H9 (cell line): ENCODE measurements at regions not wholly inside any gene's neighbourhood (a gene's known extent, or its start where the extent isn't known, plus 50 kb on each side); places are given as distances from the start of the nearest gene placed in this dataset.

Experiments used
- DNase-seq: peaks from one replicate; pipeline ENCODE4 v3.0.0-alpha.2; 2017
- H2AFZ ChIP-seq: one replicate; pipeline ENCODE4 v1.6.1; 2013; ENCODE audit warnings: mild to moderate bottlenecking, low read length, control low read depth, moderate library complexity
- H2AK5ac ChIP-seq: 2 replicates; pipeline ENCODE4 v1.6.1; 2013; ENCODE audit warnings: low read length, control low read depth, mixed read lengths; ENCODE audit not compliant: insufficient read length
- H2BK120ac ChIP-seq: one replicate; pipeline ENCODE4 v1.6.1; 2013; ENCODE audit warnings: low read depth, mild to moderate bottlenecking, low read length, control low read depth, inconsistent platforms; ENCODE audit not compliant: poor library complexity, severe bottlenecking
- H2BK12ac ChIP-seq: 2 replicates; pipeline ENCODE4 v1.6.1; 2013; ENCODE audit warnings: low read length, control low read depth, mixed read lengths, low read depth; ENCODE audit not compliant: insufficient read length
- H2BK15ac ChIP-seq: 2 replicates; pipeline ENCODE4 v1.6.1; 2013; ENCODE audit warnings: low read depth, low read length, control low read depth
- H2BK20ac ChIP-seq: one replicate; pipeline ENCODE4 v1.6.1; 2013; ENCODE audit warnings: low read depth, mild to moderate bottlenecking, low read length, control low read depth, inconsistent platforms; ENCODE audit not compliant: poor library complexity, severe bottlenecking
- H2BK5ac ChIP-seq: 2 replicates; pipeline ENCODE4 v1.6.1; 2013; ENCODE audit warnings: low read length, control low read depth, mixed read lengths; ENCODE audit not compliant: insufficient read length
- H3K14ac ChIP-seq: 2 replicates; pipeline ENCODE4 v1.6.1; 2013; ENCODE audit warnings: low read length, control low read depth; ENCODE audit not compliant: insufficient read depth
- H3K18ac ChIP-seq: 2 replicates; pipeline ENCODE4 v1.6.1; 2013; ENCODE audit warnings: low read depth, mild to moderate bottlenecking, mixed read lengths, low read length, control low read depth; ENCODE audit not compliant: insufficient read length
- H3K23ac ChIP-seq: 2 replicates; pipeline ENCODE4 v1.6.1; 2013; ENCODE audit warnings: low read length, control low read depth, mixed read lengths, low read depth; ENCODE audit not compliant: insufficient read length
- H3K23me2 ChIP-seq: 2 replicates; pipeline ENCODE4 v1.6.1; 2013; ENCODE audit warnings: low read depth, mild to moderate bottlenecking, mixed read lengths, low read length, control low read depth; ENCODE audit not compliant: insufficient read length, poor library complexity, severe bottlenecking
- H3K27ac ChIP-seq: 2 replicates; pipeline ENCODE4 v1.5.1; 2013; ENCODE audit warnings: low read length, control low read depth, mixed read lengths, low read depth; ENCODE audit not compliant: insufficient read length
- H3K27me3 ChIP-seq: 2 replicates; pipeline ENCODE4 v1.6.1; 2013; ENCODE audit warnings: low read length, control low read depth, inconsistent platforms; ENCODE audit not compliant: insufficient read depth
- H3K4ac ChIP-seq: 2 replicates; pipeline ENCODE4 v1.6.1; 2013; ENCODE audit warnings: low read depth, mild to moderate bottlenecking, control low read depth, inconsistent platforms, low read length, moderate library complexity
- H3K4me1 ChIP-seq: 2 replicates; pipeline ENCODE4 v1.6.1; 2013; ENCODE audit warnings: low read length, control low read depth, inconsistent platforms; ENCODE audit not compliant: insufficient read depth
- H3K4me2 ChIP-seq: 2 replicates; pipeline ENCODE4 v1.6.1; 2013; ENCODE audit warnings: low read length, control low read depth, mixed read lengths; ENCODE audit not compliant: insufficient read length, insufficient read depth
- H3K56ac ChIP-seq: 2 replicates; pipeline ENCODE4 v1.6.1; 2013; ENCODE audit warnings: low read depth, mild to moderate bottlenecking, mixed read lengths, low read length, control low read depth; ENCODE audit not compliant: insufficient read length
- H3K79me1 ChIP-seq: 2 replicates; pipeline ENCODE4 v1.6.1; 2013; ENCODE audit warnings: low read depth, mild to moderate bottlenecking, moderate library complexity, low read length, control low read depth, inconsistent platforms; ENCODE audit not compliant: insufficient read depth, poor library complexity, severe bottlenecking
- H3K79me2 ChIP-seq: 2 replicates; pipeline ENCODE4 v1.6.1; 2013; ENCODE audit warnings: low read length, control low read depth, inconsistent platforms; ENCODE audit not compliant: insufficient read depth
- H3K9ac ChIP-seq: 2 replicates; pipeline ENCODE4 v1.6.1; 2013; ENCODE audit warnings: low read length, control low read depth, mixed read lengths; ENCODE audit not compliant: insufficient read length; ENCODE audit errors: extremely low read depth
- H3K9me3 ChIP-seq: one replicate; pipeline ENCODE4 v1.6.1; 2013; ENCODE audit warnings: low read depth, low read length, inconsistent platforms; ENCODE audit not compliant: control insufficient read depth
- H3T11ph ChIP-seq: one replicate; pipeline ENCODE4 v1.6.1; 2013; ENCODE audit warnings: mild to moderate bottlenecking, low read length, control low read depth, inconsistent platforms
- H4K20me1 ChIP-seq: one replicate; pipeline ENCODE4 v1.6.1; 2013; ENCODE audit not compliant: control insufficient read depth, insufficient read length, insufficient read depth
- H4K5ac ChIP-seq: 2 replicates; pipeline ENCODE4 v1.6.1; 2013; ENCODE audit warnings: low read depth, mild to moderate bottlenecking, mixed read lengths, low read length, control low read depth; ENCODE audit not compliant: insufficient read length
- H4K8ac ChIP-seq: replicated peaks from 2 replicates; pipeline ENCODE4 v1.6.1; 2013; ENCODE audit warnings: low read length, control low read depth, mixed read lengths, low read depth; ENCODE audit not compliant: insufficient read length
- H4K91ac ChIP-seq: 2 replicates; pipeline ENCODE4 v1.6.1; 2013; ENCODE audit warnings: low read depth, mild to moderate bottlenecking, moderate library complexity, mixed read lengths, low read length, control low read depth; ENCODE audit not compliant: insufficient read length
- H3K27ac Mint-ChIP-seq, 3 experiments: 2 replicates in 2 of 3; 3 replicates in 1 of 3; pipeline ENCODE4 v1.8.0; 2020 to 2021; ENCODE audit warnings: mixed read lengths in 3 of 3, mild to moderate bottlenecking in 1 of 3, moderate library complexity in 1 of 3
- H3K27me3 Mint-ChIP-seq: 2 replicates; pipeline ENCODE4 v1.8.0; 2021; ENCODE audit warnings: low read depth, mild to moderate bottlenecking, moderate library complexity, mixed read lengths
- H3K36me3 Mint-ChIP-seq, 3 experiments: 2 replicates in 2 of 3; 3 replicates in 1 of 3; pipeline ENCODE4 v1.8.0; 2020 to 2021; ENCODE audit warnings: low read depth in 3 of 3, mixed read lengths in 3 of 3; ENCODE audit not compliant: insufficient read depth in 1 of 3
- H3K4me1 Mint-ChIP-seq, 2 experiments: 2 replicates each; pipeline ENCODE4 v1.8.0; 2020; ENCODE audit warnings: mixed read lengths in 2 of 2
- H3K4me3 Mint-ChIP-seq, 2 experiments: 2 replicates in 1 of 2; 3 replicates in 1 of 2; pipeline ENCODE4 v1.8.0; 2020 to 2021; ENCODE audit warnings: mild to moderate bottlenecking in 2 of 2, mixed read lengths in 2 of 2, moderate library complexity in 1 of 2
- H3K9me3 Mint-ChIP-seq, 2 experiments: 2 replicates in 1 of 2; 3 replicates in 1 of 2; pipeline ENCODE4 v1.8.0; 2020; ENCODE audit warnings: mild to moderate bottlenecking in 2 of 2, mixed read lengths in 2 of 2, moderate library complexity in 1 of 2
- WGBS: extraction: QIAGEN DNeasy Blood & Tissue Kit; methylation state at CpG from one replicate; pipeline ENCODE4 v1.1.7; 2013; ENCODE audit warnings: missing lambda C conversion rate, low lambda C conversion rate, mixed read lengths; ENCODE audit not compliant: insufficient read length; ENCODE audit errors: extremely low coverage; 5-methylcytosine and 5-hydroxymethylcytosine counted together
- TF ChIP-seq, protein P1 (sequence below): fragments of 200-600 bp; sonication (generic); conservative IDR thresholded peaks from 3 replicates; pipeline ENCODE4 v1.8.0; 2021; ENCODE audit warnings: antibody characterized with exemption, mild to moderate bottlenecking

DNA sequence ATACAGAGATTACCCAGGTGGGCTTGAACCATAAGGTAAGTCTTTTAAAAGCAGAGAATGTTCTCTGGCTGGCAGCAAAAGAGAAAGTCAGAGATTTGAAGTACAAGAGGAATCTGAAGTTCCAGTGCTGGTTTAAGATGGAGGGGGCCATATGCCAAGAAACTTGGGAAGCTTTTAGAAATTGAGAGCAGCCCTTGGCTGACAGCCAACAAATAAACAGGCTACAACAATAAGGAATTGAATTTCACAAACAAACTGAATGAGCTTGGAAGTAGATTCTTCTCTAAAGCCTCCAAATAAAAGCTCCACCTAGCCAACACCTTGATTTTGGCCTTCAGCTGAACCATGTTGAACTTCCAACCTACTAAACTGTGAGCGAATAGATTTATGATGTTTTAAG, 85.7 kb downstream of the TRIM42 start:
- Histone ChIP-seq H4K91ac (no peak overlapping the region), H3K14ac (no peak overlapping the region), H3K23ac (no peak overlapping the region), H3K4me2 (no peak overlapping the region), H4K5ac (no peak overlapping the region), H3K4ac (no peak overlapping the region), H3K23me2 (no peaks in the 10 kb centered on the region), H2BK15ac (no peak overlapping the region), H2BK120ac (no peak overlapping the region), H3K27ac (no peak overlapping the region), H3K27me3 (no peaks in the 10 kb centered on the region), H4K8ac (no peak overlapping the region), H2AFZ (no peak overlapping the region), H2BK5ac (no peak overlapping the region), H2BK20ac (no peak overlapping the region), H3T11ph (no peak overlapping the region), H3K18ac (no peak overlapping the region), H4K20me1 (no peaks in the 10 kb centered on the region), H3K79me1 (no peaks in the 10 kb centered on the region), H3K79me2 (no peaks in the 10 kb centered on the region), H2BK12ac (no peak overlapping the region), H2AK5ac (no peak overlapping the region), H3K9ac (no peak overlapping the region), H3K4me1 (no peaks in the 10 kb centered on the region), H3K9me3 (no peaks in the 10 kb centered on the region), H3K56ac (no peak overlapping the region)
- no peaks in the 10 kb centered on the region for H3K9me3 Mint-ChIP-seq
- no peak overlapping the region for H3K27ac Mint-ChIP-seq
- no peak for DNase-seq
- no peaks in the 10 kb centered on the region for H3K36me3 Mint-ChIP-seq
- WGBS, result no CpG with 5 or more reads among the region's 1 CpG
- TF ChIP-seq, protein P1, sequence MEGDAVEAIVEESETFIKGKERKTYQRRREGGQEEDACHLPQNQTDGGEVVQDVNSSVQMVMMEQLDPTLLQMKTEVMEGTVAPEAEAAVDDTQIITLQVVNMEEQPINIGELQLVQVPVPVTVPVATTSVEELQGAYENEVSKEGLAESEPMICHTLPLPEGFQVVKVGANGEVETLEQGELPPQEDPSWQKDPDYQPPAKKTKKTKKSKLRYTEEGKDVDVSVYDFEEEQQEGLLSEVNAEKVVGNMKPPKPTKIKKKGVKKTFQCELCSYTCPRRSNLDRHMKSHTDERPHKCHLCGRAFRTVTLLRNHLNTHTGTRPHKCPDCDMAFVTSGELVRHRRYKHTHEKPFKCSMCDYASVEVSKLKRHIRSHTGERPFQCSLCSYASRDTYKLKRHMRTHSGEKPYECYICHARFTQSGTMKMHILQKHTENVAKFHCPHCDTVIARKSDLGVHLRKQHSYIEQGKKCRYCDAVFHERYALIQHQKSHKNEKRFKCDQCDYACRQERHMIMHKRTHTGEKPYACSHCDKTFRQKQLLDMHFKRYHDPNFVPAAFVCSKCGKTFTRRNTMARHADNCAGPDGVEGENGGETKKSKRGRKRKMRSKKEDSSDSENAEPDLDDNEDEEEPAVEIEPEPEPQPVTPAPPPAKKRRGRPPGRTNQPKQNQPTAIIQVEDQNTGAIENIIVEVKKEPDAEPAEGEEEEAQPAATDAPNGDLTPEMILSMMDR, result no peak
- H3K4me3 Mint-ChIP-seq, result no peak overlapping the region
- peaks cover 5 to 8% of the 10 kb centered on the region in 2 experiments; a peak in 3 of 4 replicates for H3K4me1 Mint-ChIP-seq
- H3K27me3 Mint-ChIP-seq, result no peaks in the 10 kb centered on the region; the same call in 1 of the 2 replicates
